DOHH2 (cell line): ENCODE measurements at regions not wholly inside any gene's neighbourhood (a gene's known extent, or its start where the extent isn't known, plus 50 kb on each side); places are given as distances from the start of the nearest gene placed in this dataset.

Experiments used
- CTCF ChIP-seq: fragments of 200-600 bp; sonication (generic); IDR thresholded peaks from one replicate; pipeline ENCODE4 v1.5.1; 2014; ENCODE audit warnings: antibody characterized with exemption, mild to moderate bottlenecking, low read depth, low read length; ENCODE audit not compliant: poor library complexity, severe bottlenecking
- EZH2phosphoT487 ChIP-seq: fragments of 200-600 bp; sonication (generic); IDR thresholded peaks from 2 replicates; pipeline ENCODE4 v1.6.1; 2017; ENCODE audit warnings: borderline replicate concordance, mild to moderate bottlenecking, antibody characterized with exemption, low read length, moderate library complexity, mixed read lengths

- TF ChIP-seq CTCF: no peak
- no peak for TF ChIP-seq EZH2phosphoT487
These were observed 122.2 kb upstream of the NXPH2 start for GRCh38 chr2:138902239-138902871.
